CD4-positive, alpha-beta memory T cell (primary cell): ENCODE measurements at regions not wholly inside any gene's neighbourhood (a gene's known extent, or its start where the extent isn't known, plus 50 kb on each side); places are given as distances from the start of the nearest gene placed in this dataset.

Source experiments
- CTCF ChIA-PET: fragments of 350-600 bp; sonication (Branson Sonifier 250); formaldehyde crosslinking; loops from one replicate; lab custom pipeline; 2021; ENCODE audit warnings: inconsistent platforms; ENCODE audit not compliant: partially characterized antibody; lab: Charles Lee
- POLR2A ChIA-PET: fragments of 350-600 bp; sonication (Branson Sonifier 250); formaldehyde crosslinking; loops from one replicate; lab custom pipeline; 2021; ENCODE audit not compliant: partially characterized antibody; lab: Charles Lee
- DNase-seq, 5 donors: peaks; one replicate each; pipeline versions ENCODE4 v3.0.0 to v3.0.0-alpha.2; 2020 to 2022; ENCODE audit warnings: mixed read lengths in 1 of 5
- H3K27ac ChIP-seq: one replicate; pipeline ENCODE4 v1.7.0; 2013; ENCODE audit warnings: low read depth, low read length
- H3K27me3 ChIP-seq: 2 replicates; pipeline ENCODE4 v1.7.0; 2013; ENCODE audit warnings: mild to moderate bottlenecking, low read length, moderate library complexity; ENCODE audit not compliant: insufficient read depth
- H3K36me3 ChIP-seq: 2 replicates; pipeline ENCODE4 v1.7.0; 2013; ENCODE audit warnings: mild to moderate bottlenecking, low read length, moderate library complexity; ENCODE audit not compliant: insufficient read depth
- H3K4me1 ChIP-seq: 2 replicates; pipeline ENCODE4 v1.7.0; 2013; ENCODE audit warnings: mild to moderate bottlenecking, low read length, moderate library complexity; ENCODE audit not compliant: insufficient read depth
- H3K4me3 ChIP-seq, 2 donors: one replicate each; pipeline ENCODE4 v1.7.0; 2013; ENCODE audit warnings: low read length in 2 of 2, mild to moderate bottlenecking in 1 of 2
- H3K9me3 ChIP-seq, 2 donors: one replicate each; pipeline ENCODE4 v1.7.0; 2013; ENCODE audit warnings: low read length in 2 of 2, control low read depth in 1 of 2; ENCODE audit not compliant: control insufficient read depth in 1 of 2
- H3K27ac Mint-ChIP-seq, 7 donors: one replicate each; pipeline ENCODE4 v1.8.0; 2020 to 2021; ENCODE audit warnings: mixed read lengths in 7 of 7, mild to moderate bottlenecking in 6 of 7, inconsistent platforms in 3 of 7, moderate library complexity in 3 of 7
- H3K27me3 Mint-ChIP-seq, 2 donors: one replicate each; pipeline ENCODE4 v1.8.0; 2020 to 2021; ENCODE audit warnings: mixed read lengths in 2 of 2
- H3K36me3 Mint-ChIP-seq, 2 donors: one replicate each; pipeline ENCODE4 v1.8.0; 2020 to 2021; ENCODE audit warnings: mixed read lengths in 2 of 2, inconsistent platforms in 1 of 2, mild to moderate bottlenecking in 1 of 2
- H3K4me1 Mint-ChIP-seq, 4 donors: one replicate each; pipeline ENCODE4 v1.8.0; 2020 to 2021; ENCODE audit warnings: mixed read lengths in 4 of 4, mild to moderate bottlenecking in 1 of 4
- H3K4me3 Mint-ChIP-seq, 8 donors: one replicate each; pipeline ENCODE4 v1.8.0; 2020 to 2021; ENCODE audit warnings: mixed read lengths in 8 of 8, mild to moderate bottlenecking in 7 of 8, moderate library complexity in 6 of 8, inconsistent platforms in 3 of 8
- H3K9me3 Mint-ChIP-seq, 8 donors: one replicate each; pipeline ENCODE4 v1.8.0; 2020 to 2021; ENCODE audit warnings: mixed read lengths in 8 of 8, mild to moderate bottlenecking in 5 of 8, inconsistent platforms in 3 of 8, moderate library complexity in 1 of 8
- intact Hi-C: fragments of 100-400 bp; cut with micrococcal nuclease; formaldehyde crosslinking; loops from one replicate; pipeline ENCODE4 v1.15.1; 2023

- POLR2A ChIA-PET: no interaction called here
- no peak overlapping the region for H3K4me3 ChIP-seq
- intact Hi-C loops: no loop called here
- Mint-ChIP-seq H3K9me3 (peaks cover 0 to 14% (median 8%) of the 10 kb centered on the region in 8 donors), H3K27me3 (peaks cover 2 to 4% of the 10 kb centered on the region in 2 donors), H3K4me1 (no peaks in the 10 kb centered on the region), H3K4me3 (no peak overlapping the region), H3K27ac (no peak overlapping the region), H3K36me3 (no peaks in the 10 kb centered on the region)
- H3K27me3 ChIP-seq: no peaks in the 10 kb centered on the region
- no peak overlapping the region for H3K27ac ChIP-seq
- DNase-seq: no peak
- CTCF ChIA-PET: no interaction called here
- H3K9me3 ChIP-seq: no peaks in the 10 kb centered on the region
- H3K4me1 ChIP-seq: no peaks in the 10 kb centered on the region
- H3K36me3 ChIP-seq: no peaks in the 10 kb centered on the region
These were observed 116.2 kb upstream of the ELAC2 start for GRCh38 chr17:13134076-13134475.

DNA sequence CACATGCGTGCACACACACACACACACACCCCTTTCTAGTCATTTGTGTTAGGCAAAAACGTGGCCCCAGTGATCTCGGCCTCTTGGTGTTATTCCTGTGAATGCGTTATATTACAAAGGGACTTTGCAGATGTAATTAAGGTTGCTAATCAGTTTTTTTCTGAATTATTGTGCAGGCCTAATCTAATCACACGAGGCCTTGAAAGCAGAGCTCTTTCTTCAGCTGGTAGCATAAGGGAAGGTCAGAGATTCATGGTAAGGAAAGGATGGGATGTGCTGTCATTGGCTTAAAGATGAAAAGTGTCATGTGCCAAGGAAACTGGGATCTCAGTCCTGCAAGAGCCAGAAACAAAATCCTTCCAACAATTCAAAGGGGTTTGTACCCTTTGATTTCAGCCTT, 113.4 kb upstream of the ELAC2 start:
- intact Hi-C loops: no loop called here
- H3K27me3 Mint-ChIP-seq: peaks cover 3 to 9% of the 10 kb centered on the region in 2 donors
- POLR2A ChIA-PET: no interaction called here

GRCh38 chr17:13129356-13129755, 111.5 kb upstream of the ELAC2 start:
- ChIA-PET CTCF (no interaction called here), POLR2A (no interaction called here)
- Histone ChIP-seq H3K36me3 (no peaks in the 10 kb centered on the region), H3K9me3 (no peaks in the 10 kb centered on the region), H3K4me3 (no peak overlapping the region), H3K27ac (no peak overlapping the region), H3K27me3 (no peaks in the 10 kb centered on the region), H3K4me1 (no peaks in the 10 kb centered on the region)
- Mint-ChIP-seq H3K27me3 (peaks cover 1 to 9% of the 10 kb centered on the region in 2 donors), H3K36me3 (no peaks in the 10 kb centered on the region), H3K4me3 (no peak overlapping the region), H3K9me3 (peaks cover 0 to 3% (median 0%) of the 10 kb centered on the region in 8 donors), H3K4me1 (no peaks in the 10 kb centered on the region), H3K27ac (no peak overlapping the region)
- intact Hi-C loops: no loop called here
- DNase-seq: no peak

More for the DNA sequence above, 113.4 kb upstream of the ELAC2 start:
- H3K4me1 ChIP-seq: no peaks in the 10 kb centered on the region
- no peak overlapping the region for H3K27ac ChIP-seq
- H3K36me3 Mint-ChIP-seq: no peaks in the 10 kb centered on the region
- no peak overlapping the region for H3K27ac Mint-ChIP-seq
- CTCF ChIA-PET: no interaction called here
- no peak overlapping the region for H3K4me3 Mint-ChIP-seq
- H3K9me3 ChIP-seq: no peaks in the 10 kb centered on the region
- DNase-seq: no peak
- no peaks in the 10 kb centered on the region for H3K36me3 ChIP-seq
- H3K9me3 Mint-ChIP-seq: peaks cover 0 to 3% (median 0%) of the 10 kb centered on the region in 8 donors
- no peak overlapping the region for H3K4me3 ChIP-seq
- H3K4me1 Mint-ChIP-seq: no peaks in the 10 kb centered on the region
- no peaks in the 10 kb centered on the region for H3K27me3 ChIP-seq

DNA sequence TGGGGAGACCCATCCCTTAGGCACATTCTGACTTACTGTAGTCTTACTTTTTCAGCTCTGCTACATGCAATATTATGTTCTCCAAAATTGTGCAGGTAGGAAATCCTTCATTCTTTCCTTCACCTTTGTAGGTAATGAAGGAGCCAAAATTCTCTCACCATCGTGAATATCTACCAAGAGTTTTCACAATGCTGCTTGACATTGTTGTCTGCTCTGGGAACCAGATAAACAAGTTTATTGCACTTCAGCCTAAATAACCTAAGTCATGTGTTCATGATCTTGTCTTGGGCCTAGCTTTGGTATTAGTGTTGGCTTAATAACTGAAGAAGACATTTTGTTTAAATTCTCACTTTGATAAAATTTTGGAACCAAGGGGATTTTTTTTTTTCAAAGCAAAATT, 110.8 kb upstream of the ELAC2 start:
- intact Hi-C loops: no loop called here
- ChIA-PET CTCF (no interaction called here), POLR2A (no interaction called here)
- Mint-ChIP-seq H3K9me3 (peaks cover 0 to 3% (median 0%) of the 10 kb centered on the region in 8 donors), H3K36me3 (no peaks in the 10 kb centered on the region), H3K4me1 (no peaks in the 10 kb centered on the region), H3K27ac (no peak overlapping the region), H3K4me3 (no peak overlapping the region), H3K27me3 (peaks cover 1 to 9% of the 10 kb centered on the region in 2 donors)
- Histone ChIP-seq H3K4me1 (no peaks in the 10 kb centered on the region), H3K27me3 (no peaks in the 10 kb centered on the region), H3K36me3 (no peaks in the 10 kb centered on the region), H3K27ac (no peak overlapping the region), H3K4me3 (no peak overlapping the region), H3K9me3 (no peaks in the 10 kb centered on the region)
- no peak for DNase-seq

DNA sequence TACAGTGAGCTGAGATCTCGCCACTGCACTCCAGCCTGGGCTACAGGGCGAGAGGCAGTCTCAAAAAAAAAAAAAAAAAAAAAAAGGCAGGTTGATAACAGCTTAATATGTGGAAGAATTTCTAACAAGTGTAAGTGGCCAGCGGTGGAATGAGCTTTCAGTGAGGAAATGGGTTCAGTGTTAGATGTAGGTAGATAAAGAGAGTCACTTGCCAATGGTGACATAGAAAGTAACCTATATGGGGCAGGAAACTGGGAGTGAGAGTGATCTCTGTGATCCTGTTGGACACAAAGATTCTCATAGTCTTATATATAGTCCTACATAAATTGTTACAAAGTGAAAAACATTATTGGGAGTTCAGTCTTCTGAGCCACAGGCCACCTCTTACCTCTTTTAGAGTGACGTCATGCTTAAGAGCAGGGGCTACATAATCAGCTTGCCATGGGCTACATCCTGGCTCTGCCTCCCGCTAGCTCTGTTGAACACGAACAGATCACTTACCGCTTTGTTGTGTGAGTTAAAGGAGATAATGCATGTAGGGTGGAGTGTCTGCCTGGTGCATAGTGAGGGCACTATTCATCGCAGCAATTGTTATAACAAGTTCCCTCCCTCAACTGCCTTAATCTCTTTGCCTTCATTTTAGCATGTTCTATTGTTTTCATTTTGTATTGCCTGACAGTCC, 110.2 kb upstream of the ELAC2 start:
- intact Hi-C loops: no loop called here

DNA sequence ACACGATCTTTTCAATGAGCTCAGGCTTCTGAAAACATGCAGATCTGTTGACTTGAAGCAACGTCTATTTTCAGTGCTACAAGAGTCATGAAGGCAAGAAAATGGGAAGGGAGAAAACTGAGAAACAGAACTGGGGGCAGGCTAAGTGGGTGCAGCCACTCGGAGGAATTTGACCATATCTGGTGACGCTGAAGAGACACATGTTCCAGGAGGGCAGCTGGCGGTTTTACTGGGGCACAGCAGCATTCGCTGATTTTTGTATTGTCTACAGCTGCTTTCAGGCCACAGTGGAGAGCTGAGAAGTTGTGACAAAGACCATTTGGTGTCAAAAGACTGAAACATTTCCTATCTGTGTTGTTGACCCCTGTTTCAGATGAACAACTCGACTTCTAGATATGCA, 103.0 kb upstream of the ELAC2 start:
- intact Hi-C loops: no loop called here
- POLR2A ChIA-PET: no interaction called here
- Histone ChIP-seq H3K27me3 (no peaks in the 10 kb centered on the region), H3K4me3 (no peak overlapping the region), H3K27ac (no peak overlapping the region), H3K9me3 (no peaks in the 10 kb centered on the region), H3K36me3 (no peaks in the 10 kb centered on the region), H3K4me1 (no peaks in the 10 kb centered on the region)
- DNase-seq: no peak
- H3K4me1 Mint-ChIP-seq: no peaks in the 10 kb centered on the region
- H3K36me3 Mint-ChIP-seq: no peaks in the 10 kb centered on the region
- peaks cover 0 to 1% (median 0%) of the 10 kb centered on the region in 8 donors for H3K9me3 Mint-ChIP-seq
- H3K27ac Mint-ChIP-seq: no peak overlapping the region
- CTCF ChIA-PET: no interaction called here
- H3K4me3 Mint-ChIP-seq: no peak overlapping the region
- H3K27me3 Mint-ChIP-seq: peaks cover 0 to 3% of the 10 kb centered on the region in 2 donors

More for the DNA sequence above, 110.2 kb upstream of the ELAC2 start:
- no peaks in the 10 kb centered on the region for H3K4me1 ChIP-seq
- ChIA-PET CTCF (no interaction called here), POLR2A (no interaction called here)
- no peak overlapping the region for H3K4me3 ChIP-seq
- Mint-ChIP-seq H3K4me1 (no peaks in the 10 kb centered on the region), H3K36me3 (no peaks in the 10 kb centered on the region), H3K4me3 (no peak overlapping the region), H3K9me3 (peaks cover 0 to 3% (median 0%) of the 10 kb centered on the region in 8 donors), H3K27ac (no peak overlapping the region), H3K27me3 (peaks cover 3 to 9% of the 10 kb centered on the region in 2 donors)
- H3K27me3 ChIP-seq: no peaks in the 10 kb centered on the region
- no peaks in the 10 kb centered on the region for H3K36me3 ChIP-seq
- H3K9me3 ChIP-seq: no peaks in the 10 kb centered on the region
- no peak for DNase-seq
- no peak overlapping the region for H3K27ac ChIP-seq

DNA sequence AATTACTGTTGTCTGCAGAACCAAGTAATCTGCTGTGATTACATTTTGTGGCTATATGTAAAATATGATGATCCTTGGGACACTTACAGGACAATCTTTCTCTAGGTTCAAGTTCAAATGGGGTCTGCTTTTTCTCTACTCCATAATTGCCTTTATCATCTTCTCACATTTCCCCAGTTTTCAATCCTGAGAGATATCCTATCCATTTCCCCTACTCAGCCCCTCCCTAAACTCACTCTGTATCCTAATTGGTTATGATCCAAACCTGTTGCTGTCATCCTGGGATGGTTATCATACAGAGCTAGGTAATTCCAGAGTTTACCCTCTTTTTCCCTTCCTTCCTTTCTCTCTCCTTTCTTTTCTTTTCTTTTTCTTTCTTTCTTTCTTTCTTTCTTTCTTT, 100.5 kb upstream of the ELAC2 start:
- H3K36me3 ChIP-seq: no peaks in the 10 kb centered on the region
- no peaks in the 10 kb centered on the region for H3K9me3 ChIP-seq
- Mint-ChIP-seq H3K4me1 (peaks cover 0 to 2% (median under 1%) of the 10 kb centered on the region in 4 donors), H3K9me3 (peaks cover 0 to 1% (median 0%) of the 10 kb centered on the region in 8 donors), H3K27ac (no peak overlapping the region), H3K4me3 (no peak overlapping the region), H3K36me3 (no peaks in the 10 kb centered on the region), H3K27me3 (peaks cover 1 to 5% of the 10 kb centered on the region in 2 donors)
- CTCF ChIA-PET: no interaction called here
- H3K4me1 ChIP-seq: no peaks in the 10 kb centered on the region
- POLR2A ChIA-PET: no interaction called here
- H3K27me3 ChIP-seq: no peaks in the 10 kb centered on the region
- intact Hi-C loops: no loop called here
- DNase-seq: no peak
- no peak overlapping the region for H3K4me3 ChIP-seq
- H3K27ac ChIP-seq: no peak overlapping the region
